GM18502 (cell line): ENCODE measurements at regions not wholly inside any gene's neighbourhood (a gene's known extent, or its start where the extent isn't known, plus 50 kb on each side); places are given as distances from the start of the nearest gene placed in this dataset.
"Not testable (repeated sequence)": the region's sequence is repeated elsewhere in the genome, so short reads cannot be mapped to it uniquely, and the experiment has no call there.

Experiments
- ATAC-seq: cut with Tn5 transposase; IDR thresholded peaks from one replicate; pipeline ENCODE4 v1.9.1; 2021; ENCODE audit warnings: mild to moderate bottlenecking; ENCODE audit not compliant: unreplicated experiment, poor library complexity

GRCh38 chr2:34547900-34548299 lies 948.8 kb upstream of the FAM98A start:
- no peak for ATAC-seq

GRCh38 chr2:34547340-34547739 lies 948.2 kb upstream of the FAM98A start:
- ATAC-seq: no peak

- no peak for ATAC-seq
Measured at GRCh38 chr2:34545486-34546136, 946.5 kb upstream of the FAM98A start.

- ATAC-seq: no peak
Measured at GRCh38 chr2:34534761-34535160, 935.7 kb upstream of the FAM98A start.

GRCh38 chr2:34534341-34534740 lies 935.2 kb upstream of the FAM98A start:
- ATAC-seq: no peak

GRCh38 chr2:34533585-34534183 lies 934.6 kb upstream of the FAM98A start:
- no peak for ATAC-seq

GRCh38 chr2:34529965-34530364 lies 930.9 kb upstream of the FAM98A start:
- no peak for ATAC-seq

- no peak for ATAC-seq
Measured at GRCh38 chr2:34523958-34524514, 924.9 kb upstream of the FAM98A start.

GRCh38 chr2:34519659-34520058 lies 920.6 kb upstream of the FAM98A start:
- ATAC-seq: no peak

GRCh38 chr2:34498561-34498960 lies 899.5 kb upstream of the FAM98A start:
- ATAC-seq: no peak

GRCh38 chr2:34494192-34494591 lies 895.1 kb upstream of the FAM98A start:
- not testable (repeated sequence) for ATAC-seq

GRCh38 chr2:34492561-34493455 lies 893.7 kb upstream of the FAM98A start:
- no peak for ATAC-seq

- no peak for ATAC-seq
Measured at GRCh38 chr2:34486965-34487364, 887.9 kb upstream of the FAM98A start.

- ATAC-seq: no peak
Measured at GRCh38 chr2:34481542-34481941, 882.4 kb upstream of the FAM98A start.

GRCh38 chr2:34480366-34480765 lies 881.3 kb upstream of the FAM98A start:
- no peak for ATAC-seq

- ATAC-seq: no peak
Measured at GRCh38 chr2:34475156-34475555, 876.1 kb upstream of the FAM98A start.

- ATAC-seq: no peak
Measured at GRCh38 chr2:34474646-34475045, 875.5 kb upstream of the FAM98A start.

- no peak for ATAC-seq
Measured at GRCh38 chr2:34447097-34447496, 848.0 kb upstream of the FAM98A start.

- ATAC-seq: no peak
Measured at GRCh38 chr2:34423301-34423700, 824.2 kb upstream of the FAM98A start.

- no peak for ATAC-seq
Measured at GRCh38 chr2:34419856-34420255, 820.8 kb upstream of the FAM98A start.

- no peak for ATAC-seq
Measured at GRCh38 chr2:34416856-34417255, 817.8 kb upstream of the FAM98A start.
